OCI-LY1 (cell line): ENCODE measurements at regions not wholly inside any gene's neighbourhood (a gene's known extent, or its start where the extent isn't known, plus 50 kb on each side); places are given as distances from the start of the nearest gene placed in this dataset.

Experiments used
- CTCF ChIP-seq: fragments of 200-600 bp; sonication (generic), shearing (Covaris generic); IDR thresholded peaks from 2 replicates; pipeline ENCODE4 v1.5.1; 2017; ENCODE audit warnings: mild to moderate bottlenecking, antibody characterized with exemption, low read length, moderate library complexity, mixed read lengths
- EZH2 ChIP-seq: fragments of 200-600 bp; sonication (generic), shearing (Covaris generic); IDR thresholded peaks from 2 replicates; pipeline ENCODE4 v1.8.0; 2017; ENCODE audit warnings: borderline replicate concordance, mixed run types, mild to moderate bottlenecking, antibody characterized with exemption, low read length, moderate library complexity, mixed read lengths

GRCh38 chr6:10000551-10000950 lies 414.3 kb downstream of the TFAP2A start:
- no peak for TF ChIP-seq CTCF
- no peak for TF ChIP-seq EZH2
